IMR-90 (cell line): ENCODE measurements at regions not wholly inside any gene's neighbourhood (a gene's known extent, or its start where the extent isn't known, plus 50 kb on each side); places are given as distances from the start of the nearest gene placed in this dataset.

Experiments used
- ATAC-seq: fragments of 200-7000 bp; cut with Tn5 transposase; 2 replicates; pipeline ENCODE4 v1.9.1; 2020; ENCODE audit warnings: low read depth, mild to moderate bottlenecking, moderate library complexity
- BruUV-seq: library from RNA; stranded (reverse); fragments of 400-500 nt; replicated peaks from 2 replicates; lab custom pipeline; 2021; lab: Mats Ljungman, UMichigan
- CTCF ChIA-PET: fragments of 300-600 bp; formaldehyde crosslinking; extraction: SDS; loops from one replicate; lab custom pipeline; 2021; ENCODE audit warnings: antibody characterized with exemption; lab: Yijun Ruan, JAX
- POLR2A ChIA-PET: fragments of 300-600 bp; sonication (Branson Sonifier 250); formaldehyde crosslinking; loops from one replicate; lab custom pipeline; 2022; ENCODE audit warnings: antibody characterized with exemption; ENCODE audit not compliant: unreplicated experiment; lab: Charles Lee
- DNase-seq: peaks from one replicate; pipeline ENCODE4 v3.0.0; 2013
- H2AFZ ChIP-seq: replicated peaks from 2 replicates; pipeline ENCODE3; 2013; ENCODE audit warnings: low read length, mild to moderate bottlenecking; ENCODE audit not compliant: poor library complexity
- H2AK5ac ChIP-seq: 2 replicates; pipeline ENCODE4 v1.6.1; 2013; ENCODE audit warnings: low read depth, low read length, inconsistent platforms
- H2AK9ac ChIP-seq: replicated peaks from 2 replicates; pipeline ENCODE3; 2013; ENCODE audit warnings: mild to moderate bottlenecking, low read depth, low read length, moderate library complexity; ENCODE audit not compliant: poor library complexity
- H2BK120ac ChIP-seq: 2 replicates; pipeline ENCODE4 v1.6.1; 2013; ENCODE audit warnings: low read depth, low read length, inconsistent platforms
- H2BK15ac ChIP-seq: 3 replicates; pipeline ENCODE4 v1.6.1; 2013; ENCODE audit warnings: low read depth, low read length, inconsistent platforms
- H2BK20ac ChIP-seq: 2 replicates; pipeline ENCODE4 v1.6.1; 2013; ENCODE audit warnings: low read depth, mild to moderate bottlenecking, inconsistent platforms, low read length, moderate library complexity
- H2BK5ac ChIP-seq: 2 replicates; pipeline ENCODE4 v1.6.1; 2013; ENCODE audit warnings: mild to moderate bottlenecking, low read depth, low read length, inconsistent platforms; ENCODE audit not compliant: poor library complexity, severe bottlenecking
- H3K14ac ChIP-seq: replicated peaks from 2 replicates; pipeline ENCODE4 v1.6.1; 2013; ENCODE audit warnings: low read depth, low read length, inconsistent platforms
- H3K18ac ChIP-seq: 2 replicates; pipeline ENCODE4 v1.6.1; 2013; ENCODE audit warnings: low read depth, low read length, control low read depth
- H3K23ac ChIP-seq: 2 replicates; pipeline ENCODE4 v1.6.1; 2013; ENCODE audit warnings: low read depth, low read length, inconsistent platforms
- H3K27ac ChIP-seq: 2 replicates; pipeline ENCODE4 v1.5.1; 2013; ENCODE audit warnings: mild to moderate bottlenecking, control low read depth, low read length; ENCODE audit not compliant: insufficient read depth
- H3K27me3 ChIP-seq: 2 replicates; pipeline ENCODE4 v1.6.1; 2013; ENCODE audit warnings: low read length; ENCODE audit not compliant: control insufficient read depth, insufficient read depth
- H3K36me3 ChIP-seq: 2 replicates; pipeline ENCODE4 v1.6.1; 2013; ENCODE audit warnings: low read length, mixed read lengths; ENCODE audit not compliant: control insufficient read depth, insufficient read depth
- H3K4ac ChIP-seq: 2 replicates; pipeline ENCODE4 v1.6.1; 2013; ENCODE audit warnings: low read depth, low read length, inconsistent platforms
- H3K4me1 ChIP-seq: 2 replicates; pipeline ENCODE4 v1.6.1; 2013; ENCODE audit warnings: low read length, mixed read lengths; ENCODE audit not compliant: control insufficient read depth, insufficient read depth
- H3K4me2 ChIP-seq: 2 replicates; pipeline ENCODE4 v1.6.1; 2013; ENCODE audit warnings: low read depth, mild to moderate bottlenecking, control low read depth, low read length, moderate library complexity
- H3K4me3 ChIP-seq: 2 replicates; pipeline ENCODE4 v1.5.1; 2013; ENCODE audit warnings: low read depth, mild to moderate bottlenecking, control low read depth, low read length, moderate library complexity; ENCODE audit not compliant: insufficient read depth
- H3K56ac ChIP-seq: 2 replicates; pipeline ENCODE4 v1.6.1; 2013; ENCODE audit warnings: low read length, inconsistent platforms; ENCODE audit not compliant: insufficient read depth; ENCODE audit errors: extremely low read depth
- H3K79me1 ChIP-seq, 2 experiments: 2 replicates each; pipeline ENCODE4 v1.6.1; 2013; ENCODE audit warnings: low read length in 2 of 2, inconsistent platforms in 1 of 2, low read depth in 1 of 2
- H3K9ac ChIP-seq: 2 replicates; pipeline ENCODE4 v1.6.1; 2013; ENCODE audit warnings: low read depth, low read length, control low read depth
- H3K9me1 ChIP-seq: 2 replicates; pipeline ENCODE4 v1.6.1; 2013; ENCODE audit warnings: low read length, inconsistent platforms; ENCODE audit not compliant: insufficient read depth
- H3K9me3 ChIP-seq: 2 replicates; pipeline ENCODE4 v1.6.1; 2013; ENCODE audit warnings: low read length; ENCODE audit not compliant: control insufficient read depth, insufficient read depth
- H4K20me1 ChIP-seq: 2 replicates; pipeline ENCODE4 v1.6.1; 2013; ENCODE audit warnings: low read length, inconsistent platforms; ENCODE audit not compliant: insufficient read depth
- H4K5ac ChIP-seq: 2 replicates; pipeline ENCODE4 v1.6.1; 2013; ENCODE audit warnings: mild to moderate bottlenecking, low read depth, low read length, control low read depth
- H4K8ac ChIP-seq, 2 experiments: 2 replicates each; pipeline ENCODE4 v1.6.1; 2013; ENCODE audit warnings: low read depth in 2 of 2, low read length in 2 of 2, control low read depth in 1 of 2, inconsistent platforms in 1 of 2
- H4K91ac ChIP-seq: 2 replicates; pipeline ENCODE4 v1.6.1; 2013; ENCODE audit warnings: low read depth, low read length, inconsistent platforms; ENCODE audit not compliant: insufficient read depth
- BHLHE40 ChIP-seq: fragments of 150-350 bp; IDR thresholded peaks from 2 replicates; pipeline ENCODE4 v1.6.1; 2016; ENCODE audit warnings: mild to moderate bottlenecking, low read depth, low read length
- CEBPB ChIP-seq: IDR thresholded peaks from 2 replicates; pipeline ENCODE4 v1.6.1; 2012; ENCODE audit warnings: low read depth, low read length, improper control_type of control experiment
- CHD1 ChIP-seq: IDR thresholded peaks from 2 replicates; pipeline ENCODE4 v1.6.1; 2012; ENCODE audit warnings: low read depth, low read length, improper control_type of control experiment
- FOS ChIP-seq: fragments of 150-350 bp; IDR thresholded peaks from 2 replicates; pipeline ENCODE4 v1.6.1; 2016; ENCODE audit warnings: low read depth, low read length
- MAZ ChIP-seq: IDR thresholded peaks from 2 replicates; pipeline ENCODE4 v1.6.1; 2012; ENCODE audit warnings: low read depth, mild to moderate bottlenecking, low read length, improper control_type of control experiment, moderate library complexity, borderline replicate concordance
- MXI1 ChIP-seq: IDR thresholded peaks from 2 replicates; pipeline ENCODE4 v1.6.1; 2012; ENCODE audit warnings: low read depth, mild to moderate bottlenecking, low read length, moderate library complexity, borderline replicate concordance
- NFE2L2 ChIP-seq: fragments of 150-350 bp; IDR thresholded peaks from 2 replicates; pipeline ENCODE4 v1.6.1; 2016; ENCODE audit warnings: low read depth, mild to moderate bottlenecking, low read length
- POLR2A ChIP-seq: IDR thresholded peaks from 2 replicates; pipeline ENCODE4 v1.6.1; 2012; ENCODE audit warnings: mild to moderate bottlenecking, low read depth, low read length
- RAD21 ChIP-seq: IDR thresholded peaks from 2 replicates; pipeline ENCODE4 v1.6.1; 2012; ENCODE audit warnings: low read length, improper control_type of control experiment
- RCOR1 ChIP-seq: IDR thresholded peaks from 2 replicates; pipeline ENCODE4 v1.6.1; 2012; ENCODE audit warnings: mild to moderate bottlenecking, low read length, improper control_type of control experiment; ENCODE audit not compliant: insufficient replicate concordance
- RFX5 ChIP-seq: IDR thresholded peaks from 2 replicates; pipeline ENCODE4 v1.8.0; 2012; ENCODE audit warnings: low read depth, mild to moderate bottlenecking, low read length, moderate library complexity
- WGBS, 2 experiments: methylation state at CpG; one replicate each; pipeline versions ENCODE4 v1.1.5 to v1.1.7; 2013; ENCODE audit warnings: missing lambda C conversion rate in 2 of 2; ENCODE audit not compliant: insufficient read length in 1 of 2; ENCODE audit errors: extremely low coverage in 2 of 2; 5-methylcytosine and 5-hydroxymethylcytosine counted together
- dilution Hi-C: fragments of 300-500 bp; cut with HindIII; formaldehyde crosslinking; loops from one replicate; pipeline ENCODE4 v1.14.3; 2018; ENCODE audit warnings: low sequenced_read_pairs; ENCODE audit not compliant: unreplicated experiment
- in situ Hi-C: fragments of 300-500 bp; cut with MboI; formaldehyde crosslinking; loops from 3 replicates; pipeline ENCODE4 v1.14.3; 2019; ENCODE audit warnings: low sequenced_read_pairs, inconsistent platforms, mixed read lengths
- intact Hi-C: fragments of 100-400 bp; cut with micrococcal nuclease; formaldehyde crosslinking; loops from 2 replicates; pipeline ENCODE4 v1.10.0; 2022
- TF ChIP-seq, protein P1 (sequence below): conservative IDR thresholded peaks from 2 replicates; pipeline ENCODE4 v1.5.1; 2012; ENCODE audit warnings: mild to moderate bottlenecking, low read depth, low read length, improper control_type of control experiment
- TF ChIP-seq, protein P2 (sequence below): fragments of 150-350 bp; IDR thresholded peaks from 2 replicates; pipeline ENCODE4 v1.6.1; 2016; ENCODE audit warnings: low read depth, mild to moderate bottlenecking, low read length, moderate library complexity, borderline replicate concordance
- TF ChIP-seq, protein P3 (sequence below): fragments of 150-350 bp; IDR thresholded peaks from 2 replicates; pipeline ENCODE4 v1.6.1; 2017; ENCODE audit warnings: mild to moderate bottlenecking, antibody characterized with exemption, low read length, low read depth

DNA sequence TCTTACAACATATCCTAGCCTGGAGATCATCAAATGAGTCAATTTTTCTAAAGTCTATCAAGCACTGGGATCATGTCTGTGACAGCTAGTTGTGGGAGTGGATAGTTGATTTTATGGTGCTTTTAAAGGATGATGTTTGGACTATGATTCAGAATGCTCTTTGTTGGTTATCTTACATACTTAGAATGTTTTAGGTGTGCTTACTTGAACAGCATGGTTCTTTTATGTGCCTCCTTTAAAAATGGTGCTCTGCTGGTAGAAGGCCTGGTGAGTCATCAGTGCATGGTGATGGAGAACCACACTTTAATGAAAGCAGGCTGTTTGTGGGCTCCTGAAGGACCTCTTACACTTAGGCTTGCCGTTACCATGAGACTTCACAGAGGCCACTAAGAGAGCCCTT is 682.7 kb upstream of the FANCL start:
- Histone ChIP-seq H2AFZ (no peak overlapping the region), H3K79me1 (peaks cover 0 to 4% of the 10 kb centered on the region in 2 experiments; a peak in 1 of 4 replicates), H2BK5ac (peak overlapping the region; percentile 97), H2BK15ac (no peak overlapping the region), H3K18ac (no peak overlapping the region; the same call in 1 of the 2 replicates), H4K8ac (peak overlapping the region; percentile 75 to 85; a peak in 3 of 4 replicates), H3K27me3 (no peaks in the 10 kb centered on the region), H3K23ac (peak overlapping the region; percentile 45; the same call in 1 of the 2 replicates), H2BK20ac (peak overlapping the region; percentile 99), H3K27ac (peak overlapping the region; percentile 54; the same call in 1 of the 2 replicates), H3K56ac (peak overlapping the region; percentile 76; the same call in 1 of the 2 replicates), H3K14ac (peak overlapping the region; percentile 83), H4K20me1 (no peaks in the 10 kb centered on the region), H3K9me1 (peaks cover 7% of the 10 kb centered on the region), H3K4me1 (peaks cover 20% of the 10 kb centered on the region; the same call in 1 of the 2 replicates), H3K4me3 (no peak overlapping the region), H3K4ac (peak overlapping the region; percentile 75; the same call in 1 of the 2 replicates), H2AK5ac (no peak overlapping the region), H3K4me2 (no peak overlapping the region), H3K36me3 (no peaks in the 10 kb centered on the region), H3K9me3 (no peaks in the 10 kb centered on the region), H2BK120ac (peak overlapping the region; percentile 93), H4K5ac (no peak overlapping the region), H2AK9ac (no peak overlapping the region), H4K91ac (0 out of 2 replicates have a peak overlapping the region, but pooled peaks have one; percentile 69), H3K9ac (no peak overlapping the region)
- BruUV-seq = no TSS peak
- dilution Hi-C loops = no loop called here
- intact Hi-C loops = loop anchor here (2.0 kb wide), 1 partner anchor 15 kb away; no protein-coding TSS in a partner anchor
- TF ChIP-seq CHD1 (no peak), RCOR1 (peak; percentile 14), MXI1 (0 out of 2 replicates have a peak, but pooled peaks have one; percentile 50), POLR2A (no peak), RAD21 (no peak; the same call in 1 of the 2 replicates), CEBPB (peak; percentile 42; the same call in 1 of the 2 replicates), RFX5 (no peak), NFE2L2 (no peak), MAZ (no peak), FOS (peak; percentile 76), BHLHE40 (peak; percentile 65)
- TF ChIP-seq, protein P1, sequence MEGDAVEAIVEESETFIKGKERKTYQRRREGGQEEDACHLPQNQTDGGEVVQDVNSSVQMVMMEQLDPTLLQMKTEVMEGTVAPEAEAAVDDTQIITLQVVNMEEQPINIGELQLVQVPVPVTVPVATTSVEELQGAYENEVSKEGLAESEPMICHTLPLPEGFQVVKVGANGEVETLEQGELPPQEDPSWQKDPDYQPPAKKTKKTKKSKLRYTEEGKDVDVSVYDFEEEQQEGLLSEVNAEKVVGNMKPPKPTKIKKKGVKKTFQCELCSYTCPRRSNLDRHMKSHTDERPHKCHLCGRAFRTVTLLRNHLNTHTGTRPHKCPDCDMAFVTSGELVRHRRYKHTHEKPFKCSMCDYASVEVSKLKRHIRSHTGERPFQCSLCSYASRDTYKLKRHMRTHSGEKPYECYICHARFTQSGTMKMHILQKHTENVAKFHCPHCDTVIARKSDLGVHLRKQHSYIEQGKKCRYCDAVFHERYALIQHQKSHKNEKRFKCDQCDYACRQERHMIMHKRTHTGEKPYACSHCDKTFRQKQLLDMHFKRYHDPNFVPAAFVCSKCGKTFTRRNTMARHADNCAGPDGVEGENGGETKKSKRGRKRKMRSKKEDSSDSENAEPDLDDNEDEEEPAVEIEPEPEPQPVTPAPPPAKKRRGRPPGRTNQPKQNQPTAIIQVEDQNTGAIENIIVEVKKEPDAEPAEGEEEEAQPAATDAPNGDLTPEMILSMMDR = no peak
- TF ChIP-seq, protein P2, sequence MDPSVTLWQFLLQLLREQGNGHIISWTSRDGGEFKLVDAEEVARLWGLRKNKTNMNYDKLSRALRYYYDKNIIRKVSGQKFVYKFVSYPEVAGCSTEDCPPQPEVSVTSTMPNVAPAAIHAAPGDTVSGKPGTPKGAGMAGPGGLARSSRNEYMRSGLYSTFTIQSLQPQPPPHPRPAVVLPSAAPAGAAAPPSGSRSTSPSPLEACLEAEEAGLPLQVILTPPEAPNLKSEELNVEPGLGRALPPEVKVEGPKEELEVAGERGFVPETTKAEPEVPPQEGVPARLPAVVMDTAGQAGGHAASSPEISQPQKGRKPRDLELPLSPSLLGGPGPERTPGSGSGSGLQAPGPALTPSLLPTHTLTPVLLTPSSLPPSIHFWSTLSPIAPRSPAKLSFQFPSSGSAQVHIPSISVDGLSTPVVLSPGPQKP = no peak
- TF ChIP-seq, protein P3, sequence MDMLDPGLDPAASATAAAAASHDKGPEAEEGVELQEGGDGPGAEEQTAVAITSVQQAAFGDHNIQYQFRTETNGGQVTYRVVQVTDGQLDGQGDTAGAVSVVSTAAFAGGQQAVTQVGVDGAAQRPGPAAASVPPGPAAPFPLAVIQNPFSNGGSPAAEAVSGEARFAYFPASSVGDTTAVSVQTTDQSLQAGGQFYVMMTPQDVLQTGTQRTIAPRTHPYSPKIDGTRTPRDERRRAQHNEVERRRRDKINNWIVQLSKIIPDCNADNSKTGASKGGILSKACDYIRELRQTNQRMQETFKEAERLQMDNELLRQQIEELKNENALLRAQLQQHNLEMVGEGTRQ = no peak
- ATAC-seq (peak; percentile 84), DNase-seq (peak; percentile 94)
- CTCF ChIA-PET = no interaction called here
- in situ Hi-C loops = no loop called here
- POLR2A ChIA-PET = no interaction called here
- no CpG with 5 or more reads among the region's 1 CpG for WGBS, 2 experiments
